Sigmoid colon (tissue), 6 donors: ENCODE measurements at regions not wholly inside any gene's neighbourhood (a gene's known extent, or its start where the extent isn't known, plus 50 kb on each side); places are given as distances from the start of the nearest gene placed in this dataset.

Source experiments
- DNase-seq: peaks from one replicate; pipeline ENCODE4 v3.0.0-alpha.2; 2019
- H3K27ac ChIP-seq, 4 donors: fragments of 200-600 bp; sonication (generic); one replicate each; pipeline ENCODE4 v1.5.1; 2016 to 2019; ENCODE audit warnings: mild to moderate bottlenecking in 1 of 4
- H3K27me3 ChIP-seq, 3 donors: fragments of 200-600 bp; sonication (generic); one replicate each; pipeline ENCODE4 v1.5.1; 2019; ENCODE audit warnings: mild to moderate bottlenecking in 1 of 3
- H3K36me3 ChIP-seq, 4 donors: fragments of 200-600 bp; sonication (generic); one replicate each; pipeline ENCODE4 v1.5.1; 2016 to 2019
- H3K4me1 ChIP-seq, 4 donors: fragments of 200-600 bp; sonication (generic); one replicate each; pipeline ENCODE4 v1.5.1; 2017 to 2019
- H3K4me3 ChIP-seq, 4 donors: fragments of 200-600 bp; sonication (generic); one replicate each; pipeline ENCODE4 v1.5.1; 2017 to 2019; ENCODE audit warnings: mild to moderate bottlenecking in 2 of 4, moderate library complexity in 1 of 4
- H3K9me3 ChIP-seq, 4 donors: fragments of 200-600 bp in 3 of 4; sonication (generic) in 3 of 4; one replicate each; pipeline versions ENCODE4 v1.5.1 to v1.6.1; 2013 to 2019
- CTCF ChIP-seq, 4 experiments: fragments of 450-650 bp in 3 of 4; fragments of 200-600 bp in 1 of 4; IDR thresholded peaks; one replicate each; pipeline ENCODE4 v1.5.1; 2016 to 2019; ENCODE audit warnings: antibody characterized with exemption in 4 of 4, mild to moderate bottlenecking in 3 of 4, moderate library complexity in 2 of 4
- EP300 ChIP-seq, 4 donors: sonication (generic); formaldehyde crosslinking; IDR thresholded peaks; one replicate each; pipeline ENCODE4 v1.6.1; 2017; ENCODE audit warnings: antibody characterized with exemption in 4 of 4
- POLR2A ChIP-seq, 2 donors: fragments of 450-650 bp; IDR thresholded peaks; one replicate each; pipeline ENCODE4 v1.6.1; 2016; ENCODE audit warnings: antibody characterized with exemption in 2 of 2, mild to moderate bottlenecking in 2 of 2, moderate library complexity in 2 of 2
- POLR2AphosphoS5 ChIP-seq, 4 donors: sonication (generic); formaldehyde crosslinking; IDR thresholded peaks; one replicate each; pipeline ENCODE4 v1.6.1; 2017; ENCODE audit warnings: antibody characterized with exemption in 4 of 4
- WGBS, 2 donors: extraction: QIAGEN DNeasy Blood & Tissue Kit; methylation state at CpG; one replicate each; pipeline ENCODE4 v1.1.7; 2013; 5-methylcytosine and 5-hydroxymethylcytosine counted together
- intact Hi-C: fragments of 100-400 bp; cut with DNase I; formaldehyde crosslinking; loops from one replicate; pipeline ENCODE4 v1.15.1; 2023
- donor health status: healthy with polysubstance abuse.
- donor health status: healthy.

- WGBS, 2 donors, result 75 to 76% methylated on average over 4 of the region's 4 CpGs
- intact Hi-C loops, result no loop called here
- TF ChIP-seq CTCF (IDR thresholded peaks at IDR 0.05) (no peak), POLR2AphosphoS5 (IDR thresholded peaks at IDR 0.05) (no peak), POLR2A (IDR thresholded peaks at IDR 0.05) (no peak)
- H3K4me1 ChIP-seq, result no peaks in the 10 kb centered on the region
- no peak overlapping the region for H3K4me3 ChIP-seq
- no peaks in the 10 kb centered on the region for H3K36me3 ChIP-seq
- no peak for DNase-seq
- no peaks in the 10 kb centered on the region for H3K9me3 ChIP-seq
- H3K27me3 ChIP-seq, result no peaks in the 10 kb centered on the region
- no peak overlapping the region for H3K27ac ChIP-seq
Measured at GRCh38 chr1:218572050-218572449, 226.9 kb downstream of the TGFB2 start.

GRCh38 chr1:218573925-218574324, 228.8 kb downstream of the TGFB2 start:
- Histone ChIP-seq H3K4me3 (no peak overlapping the region), H3K4me1 (no peaks in the 10 kb centered on the region), H3K36me3 (no peaks in the 10 kb centered on the region), H3K27ac (no peak overlapping the region), H3K27me3 (no peaks in the 10 kb centered on the region), H3K9me3 (no peaks in the 10 kb centered on the region)
- no peak for DNase-seq
- intact Hi-C loops, result no loop called here
- no peak for TF ChIP-seq POLR2AphosphoS5 (IDR thresholded peaks at IDR 0.05)
- no peak for TF ChIP-seq EP300 (IDR thresholded peaks at IDR 0.05)
- no peak for TF ChIP-seq CTCF (IDR thresholded peaks at IDR 0.05)
- no peak for TF ChIP-seq POLR2A (IDR thresholded peaks at IDR 0.05)
- WGBS, 2 donors, result 92 to 95% methylated on average over 2 of the region's 2 CpGs

- intact Hi-C loops, result no loop called here
- H3K9me3 ChIP-seq, result no peaks in the 10 kb centered on the region
- WGBS, 2 donors, result 55 to 70% methylated on average over 1 of the region's 1 CpG
Measured at GRCh38 chr1:218575079-218575478, 229.9 kb downstream of the TGFB2 start.

GRCh38 chr1:218575856-218576255, 230.7 kb downstream of the TGFB2 start:
- H3K36me3 ChIP-seq, result no peaks in the 10 kb centered on the region
- H3K4me3 ChIP-seq, result no peak overlapping the region
- no peaks in the 10 kb centered on the region for H3K9me3 ChIP-seq
- no peak for TF ChIP-seq POLR2AphosphoS5 (IDR thresholded peaks at IDR 0.05)
- no peak for TF ChIP-seq POLR2A (IDR thresholded peaks at IDR 0.05)
- no peak for TF ChIP-seq EP300 (IDR thresholded peaks at IDR 0.05)
- no peak for TF ChIP-seq CTCF (IDR thresholded peaks at IDR 0.05)
- 65 to 81% methylated on average over 1 of the region's 1 CpG for WGBS, 2 donors
- H3K27ac ChIP-seq, result no peak overlapping the region
- intact Hi-C loops, result no loop called here
- H3K4me1 ChIP-seq, result no peaks in the 10 kb centered on the region
- H3K27me3 ChIP-seq, result no peaks in the 10 kb centered on the region
- no peak for DNase-seq

More at GRCh38 chr1:218575079-218575478, 229.9 kb downstream of the TGFB2 start:
- Histone ChIP-seq H3K36me3 (no peaks in the 10 kb centered on the region), H3K4me3 (no peak overlapping the region), H3K27me3 (no peaks in the 10 kb centered on the region), H3K27ac (no peak overlapping the region), H3K4me1 (no peaks in the 10 kb centered on the region)
- no peak for DNase-seq
- TF ChIP-seq EP300 (IDR thresholded peaks at IDR 0.05) (no peak), POLR2A (IDR thresholded peaks at IDR 0.05) (no peak), POLR2AphosphoS5 (IDR thresholded peaks at IDR 0.05) (no peak), CTCF (IDR thresholded peaks at IDR 0.05) (no peak)

GRCh38 chr1:218582646-218583045, 237.5 kb downstream of the TGFB2 start:
- Histone ChIP-seq H3K9me3 (no peaks in the 10 kb centered on the region), H3K27me3 (no peaks in the 10 kb centered on the region), H3K36me3 (no peaks in the 10 kb centered on the region), H3K4me3 (no peak overlapping the region), H3K27ac (no peak overlapping the region), H3K4me1 (peaks cover 0 to 12% (median 8%) of the 10 kb centered on the region in 4 donors)
- intact Hi-C loops, result no loop called here
- no peak for DNase-seq
- TF ChIP-seq CTCF (IDR thresholded peaks at IDR 0.05), result no peak
- TF ChIP-seq EP300 (IDR thresholded peaks at IDR 0.05), result no peak
- TF ChIP-seq POLR2A (IDR thresholded peaks at IDR 0.05), result no peak
- no peak for TF ChIP-seq POLR2AphosphoS5 (IDR thresholded peaks at IDR 0.05)
